ENCODE measurements at regions not wholly inside any gene's neighbourhood (a gene's known extent, or its start where the extent isn't known, plus 50 kb on each side); places are given as distances from the start of the nearest gene placed in this dataset.

DNA sequence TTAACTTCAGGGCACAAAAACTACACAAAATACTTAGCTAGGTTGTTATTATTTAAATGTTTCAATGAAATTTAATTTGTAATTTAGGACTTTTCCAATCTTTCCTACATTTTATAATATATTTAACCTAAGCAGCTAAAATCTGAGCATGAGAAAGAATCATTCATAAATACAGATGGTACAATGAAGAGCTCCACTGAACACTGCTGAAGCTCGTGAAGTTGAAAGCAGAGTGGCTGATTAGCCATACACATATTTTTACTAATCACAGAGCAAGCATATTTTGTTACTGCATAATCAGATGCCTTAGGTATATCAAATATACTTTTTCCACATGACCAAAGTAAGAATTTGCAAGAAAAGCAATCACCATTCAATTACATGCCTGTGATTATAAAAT lies 184.9 kb upstream of the ETAA1 start:
- H3K9me3 Mint-ChIP-seq (ENCODE audit: low read depth): no peaks in the 10 kb centered on the region
- H3K4me1 Mint-ChIP-seq (ENCODE audit: low read depth): peaks cover 12% of the 10 kb centered on the region
- H3K27me3 Mint-ChIP-seq (ENCODE audit: low read depth): peaks cover 8% of the 10 kb centered on the region
- TF ChIP-seq, protein P1, sequence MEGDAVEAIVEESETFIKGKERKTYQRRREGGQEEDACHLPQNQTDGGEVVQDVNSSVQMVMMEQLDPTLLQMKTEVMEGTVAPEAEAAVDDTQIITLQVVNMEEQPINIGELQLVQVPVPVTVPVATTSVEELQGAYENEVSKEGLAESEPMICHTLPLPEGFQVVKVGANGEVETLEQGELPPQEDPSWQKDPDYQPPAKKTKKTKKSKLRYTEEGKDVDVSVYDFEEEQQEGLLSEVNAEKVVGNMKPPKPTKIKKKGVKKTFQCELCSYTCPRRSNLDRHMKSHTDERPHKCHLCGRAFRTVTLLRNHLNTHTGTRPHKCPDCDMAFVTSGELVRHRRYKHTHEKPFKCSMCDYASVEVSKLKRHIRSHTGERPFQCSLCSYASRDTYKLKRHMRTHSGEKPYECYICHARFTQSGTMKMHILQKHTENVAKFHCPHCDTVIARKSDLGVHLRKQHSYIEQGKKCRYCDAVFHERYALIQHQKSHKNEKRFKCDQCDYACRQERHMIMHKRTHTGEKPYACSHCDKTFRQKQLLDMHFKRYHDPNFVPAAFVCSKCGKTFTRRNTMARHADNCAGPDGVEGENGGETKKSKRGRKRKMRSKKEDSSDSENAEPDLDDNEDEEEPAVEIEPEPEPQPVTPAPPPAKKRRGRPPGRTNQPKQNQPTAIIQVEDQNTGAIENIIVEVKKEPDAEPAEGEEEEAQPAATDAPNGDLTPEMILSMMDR (IDR thresholded peaks at IDR 0.05): no peak
- H3K4me3 Mint-ChIP-seq (ENCODE audit: unreplicated experiment): no peak overlapping the region
- no peaks in the 10 kb centered on the region for H3K36me3 Mint-ChIP-seq (ENCODE audit: low read depth)
- no peak for DNase-seq (ENCODE audit: low spot score)
- H3K27ac Mint-ChIP-seq (ENCODE audit: unreplicated experiment): no peak overlapping the region

DNA sequence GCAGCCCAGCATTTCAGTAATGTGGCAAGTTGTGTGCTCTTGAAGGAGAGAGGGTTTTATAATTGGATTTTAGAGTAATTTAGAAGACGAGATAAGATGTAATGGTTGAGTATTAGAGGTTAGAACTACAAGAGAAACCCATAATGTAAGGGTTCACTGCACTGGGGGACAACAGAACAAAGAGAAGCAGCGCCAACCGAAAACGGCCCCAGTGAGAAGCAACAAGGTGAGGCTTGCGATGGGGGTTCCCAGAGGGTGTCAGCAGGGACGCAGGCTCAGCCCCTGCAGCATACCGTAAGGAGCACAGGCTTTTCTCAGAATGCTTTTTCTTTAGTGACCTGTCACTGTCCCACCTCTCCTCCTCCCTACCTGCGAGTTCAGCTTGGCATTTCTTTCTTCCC lies 183.9 kb upstream of the ETAA1 start:
- Mint-ChIP-seq H3K36me3 (ENCODE audit: low read depth) (no peaks in the 10 kb centered on the region), H3K9me3 (ENCODE audit: low read depth) (peaks cover 3% of the 10 kb centered on the region), H3K4me3 (ENCODE audit: unreplicated experiment) (no peak overlapping the region), H3K27me3 (ENCODE audit: low read depth) (peaks cover 8% of the 10 kb centered on the region), H3K27ac (ENCODE audit: unreplicated experiment) (no peak overlapping the region), H3K4me1 (ENCODE audit: low read depth) (peaks cover 12% of the 10 kb centered on the region)
- TF ChIP-seq, protein P1 (IDR thresholded peaks at IDR 0.05): no peak
- no peak for DNase-seq (ENCODE audit: low spot score)

DNA sequence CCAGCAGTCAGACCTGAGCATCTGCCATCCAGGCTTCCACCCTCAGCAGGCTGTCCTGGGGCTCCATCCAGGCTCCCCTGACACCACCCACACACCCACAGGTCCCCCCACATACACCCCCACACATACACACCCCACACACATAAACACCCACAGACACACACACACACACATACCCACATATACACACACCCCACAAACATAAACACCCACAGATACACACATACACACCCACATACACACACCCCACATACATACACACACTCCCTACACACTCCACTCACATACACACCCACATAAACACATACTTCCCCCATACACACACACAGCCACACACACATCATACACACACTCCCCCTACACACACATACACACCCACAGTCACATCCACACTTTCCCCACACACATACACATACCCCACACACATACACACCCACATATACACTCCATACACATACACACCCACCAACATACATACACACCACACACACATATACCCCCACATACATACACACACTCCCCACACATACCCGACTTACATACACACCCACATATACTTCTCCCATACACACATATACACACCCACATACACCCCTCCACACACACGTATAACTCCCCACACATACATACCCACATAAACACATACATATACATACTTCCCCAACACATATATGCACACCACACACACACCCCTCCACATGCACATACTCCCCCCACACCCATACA lies 183.3 kb upstream of the ETAA1 start:
- H3K9me3 Mint-ChIP-seq (ENCODE audit: low read depth): peaks cover 5% of the 10 kb centered on the region
- DNase-seq (ENCODE audit: low spot score): no peak
- no peak overlapping the region for H3K4me3 Mint-ChIP-seq (ENCODE audit: unreplicated experiment)
- H3K36me3 Mint-ChIP-seq (ENCODE audit: low read depth): no peaks in the 10 kb centered on the region
- peaks cover 8% of the 10 kb centered on the region for H3K27me3 Mint-ChIP-seq (ENCODE audit: low read depth)
- TF ChIP-seq, protein P1 (IDR thresholded peaks at IDR 0.05): no peak
- no peak overlapping the region for H3K27ac Mint-ChIP-seq (ENCODE audit: unreplicated experiment)
- peaks cover 12% of the 10 kb centered on the region for H3K4me1 Mint-ChIP-seq (ENCODE audit: low read depth)

DNA sequence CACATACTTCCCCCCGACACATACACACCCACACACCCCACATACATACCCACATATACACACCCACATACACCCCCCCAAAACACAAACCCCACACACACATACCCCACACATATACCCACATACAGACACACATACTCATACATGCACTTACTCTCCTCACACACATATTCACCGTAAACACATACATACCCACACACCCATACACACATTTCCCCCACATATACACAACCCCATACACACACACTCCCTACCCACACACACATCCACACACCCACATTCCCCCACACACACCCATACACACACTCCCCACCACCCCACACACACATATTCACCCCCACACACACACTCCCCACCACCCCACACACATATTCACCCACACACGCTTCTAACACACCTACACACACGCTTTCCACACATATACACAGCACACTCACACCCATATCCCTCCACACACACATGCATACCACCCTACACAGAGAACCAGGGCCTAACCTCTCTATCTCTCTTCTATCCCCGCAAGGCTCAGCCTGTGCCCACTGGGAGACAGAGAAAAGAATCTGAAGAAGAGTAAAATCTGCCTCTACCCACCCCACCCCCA lies 182.4 kb upstream of the ETAA1 start:
- H3K4me1 Mint-ChIP-seq (ENCODE audit: low read depth): peaks cover 9% of the 10 kb centered on the region
- H3K36me3 Mint-ChIP-seq (ENCODE audit: low read depth): no peaks in the 10 kb centered on the region
- TF ChIP-seq, protein P1 (IDR thresholded peaks at IDR 0.05): no peak
- H3K9me3 Mint-ChIP-seq (ENCODE audit: low read depth): peaks cover 5% of the 10 kb centered on the region
- no peak for DNase-seq (ENCODE audit: low spot score)
- peaks cover 8% of the 10 kb centered on the region for H3K27me3 Mint-ChIP-seq (ENCODE audit: low read depth)
- no peak overlapping the region for H3K27ac Mint-ChIP-seq (ENCODE audit: unreplicated experiment)
- H3K4me3 Mint-ChIP-seq (ENCODE audit: unreplicated experiment): no peak overlapping the region

DNA sequence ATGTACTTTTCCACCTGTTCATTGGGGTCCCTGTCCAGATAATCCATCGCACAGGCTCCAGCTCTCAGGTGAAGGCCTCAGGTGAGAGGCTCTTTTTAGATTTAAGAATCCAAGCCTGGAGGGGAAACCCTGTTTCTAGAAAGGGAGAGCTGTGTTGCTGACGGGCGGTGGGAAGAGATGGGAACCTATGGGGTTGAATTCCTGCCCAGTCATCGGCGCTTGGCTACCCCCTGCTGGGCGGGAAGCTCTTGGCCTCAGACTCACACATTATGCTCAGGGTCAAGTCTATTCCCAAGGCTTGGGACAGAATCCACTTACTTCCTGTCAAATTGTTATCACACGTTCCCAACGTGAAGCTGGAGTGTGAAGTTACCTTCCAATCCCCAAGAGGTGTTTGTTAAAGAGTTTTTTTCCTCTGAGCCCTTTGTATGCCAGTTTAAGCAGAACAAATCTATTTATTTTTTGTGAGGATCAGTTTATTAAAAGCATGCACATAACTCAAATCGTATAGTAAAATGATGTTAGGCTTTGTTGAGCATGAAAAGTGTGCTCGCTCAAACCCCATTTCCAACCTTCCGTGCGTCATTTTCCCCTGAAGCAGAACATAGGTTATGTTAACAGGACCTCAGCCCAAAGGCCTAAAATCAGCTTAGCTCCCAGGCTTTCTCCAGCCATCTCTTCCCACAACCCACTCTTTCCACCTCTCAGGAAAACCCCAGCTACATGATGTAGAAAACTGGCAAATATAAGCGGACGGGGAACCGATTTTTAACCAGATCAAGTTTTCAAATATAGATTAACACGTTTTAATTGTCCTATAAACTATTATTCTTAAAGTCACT lies 181.7 kb upstream of the ETAA1 start:
- no peak overlapping the region for H3K4me3 Mint-ChIP-seq (ENCODE audit: unreplicated experiment)
- peaks cover 9% of the 10 kb centered on the region for H3K4me1 Mint-ChIP-seq (ENCODE audit: low read depth)
- TF ChIP-seq, protein P1 (IDR thresholded peaks at IDR 0.05): peak; percentile 75
- no peak overlapping the region for H3K27ac Mint-ChIP-seq (ENCODE audit: unreplicated experiment)
- H3K27me3 Mint-ChIP-seq (ENCODE audit: low read depth): peaks cover 8% of the 10 kb centered on the region
- no peaks in the 10 kb centered on the region for H3K36me3 Mint-ChIP-seq (ENCODE audit: low read depth)
- peaks cover 5% of the 10 kb centered on the region for H3K9me3 Mint-ChIP-seq (ENCODE audit: low read depth)
- DNase-seq (ENCODE audit: low spot score): peak; percentile 59

All from chondrocyte (in vitro differentiated cells).